GM12878 (cell line): ENCODE measurements at regions not wholly inside any gene's neighbourhood (a gene's known extent, or its start where the extent isn't known, plus 50 kb on each side); places are given as distances from the start of the nearest gene placed in this dataset.

Experiments used
- ATAC-seq: fragments of 200-7000 bp; cut with Tn5 transposase; 3 replicates; pipeline ENCODE4 v1.9.1; 2020; ENCODE audit warnings: mild to moderate bottlenecking, moderate library complexity
- BruUV-seq: library from RNA; stranded (reverse); fragments of 400-500 nt; replicated peaks from 2 replicates; lab custom pipeline; 2021; lab: Mats Ljungman, UMichigan
- CTCF ChIA-PET: fragments of 300-600 bp; sonication (Branson Sonifier 250); formaldehyde crosslinking; extraction: SDS; loops from one replicate; lab custom pipeline; 2021; ENCODE audit warnings: inconsistent platforms; lab: Yijun Ruan, JAX
- POLR2A ChIA-PET: fragments of 350-600 bp; formaldehyde crosslinking; extraction: SDS; loops from one replicate; lab custom pipeline; 2021; ENCODE audit warnings: inconsistent platforms; lab: Charles Lee
- RAD21 ChIA-PET: fragments of 300-600 bp; sonication (Branson Sonifier 250); formaldehyde crosslinking; loops from one replicate; lab custom pipeline; 2023; ENCODE audit warnings: antibody characterized with exemption; ENCODE audit not compliant: unreplicated experiment; lab: Charles Lee
- SMC1A ChIA-PET: fragments of 300-600 bp; sonication (Branson Sonifier 250); formaldehyde crosslinking; loops from one replicate; lab custom pipeline; 2023; ENCODE audit not compliant: unreplicated experiment, uncharacterized antibody; lab: Charles Lee
- DNase-seq: peaks from one replicate; pipeline ENCODE4 v3.0.0-alpha.2; 2011; ENCODE audit warnings: low read depth, low spot score
- FAIRE-seq: peaks from 3 replicates; lab custom pipeline; 2011; peaks lifted over from hg19 to GRCh38; lab: Jason Lieb, UNC
- H2AFZ ChIP-seq: 2 replicates; pipeline ENCODE4 v1.6.0; 2011; ENCODE audit warnings: low read depth, low read length, control low read depth; ENCODE audit not compliant: control insufficient read depth
- H3K27ac ChIP-seq: 2 replicates; pipeline ENCODE4 v1.5.1; 2011; ENCODE audit warnings: control low read depth; ENCODE audit not compliant: control insufficient read depth, insufficient read depth
- H3K27me3 ChIP-seq, 2 experiments: replicated peaks in 1 of 2; 2 replicates each; pipeline versions ENCODE4 v1.6.0 to v1.6.1; 2011; ENCODE audit warnings: low read length in 1 of 2; ENCODE audit not compliant: control insufficient read depth in 2 of 2, insufficient read depth in 2 of 2
- H3K36me3 ChIP-seq, 2 experiments: 2 replicates each; pipeline ENCODE4 v1.5.1; 2011; ENCODE audit warnings: low read length in 1 of 2; ENCODE audit not compliant: control insufficient read depth in 2 of 2, insufficient read depth in 2 of 2
- H3K4me1 ChIP-seq: 2 replicates; pipeline ENCODE4 v1.6.1; 2011; ENCODE audit warnings: mild to moderate bottlenecking, low read length, moderate library complexity, mixed read lengths; ENCODE audit not compliant: control insufficient read depth, insufficient read depth
- H3K4me2 ChIP-seq: 2 replicates; pipeline ENCODE4 v1.6.0; 2011; ENCODE audit warnings: control low read depth; ENCODE audit not compliant: control insufficient read depth, insufficient read depth
- H3K4me3 ChIP-seq: fragments of 200-600 bp; sonication (generic); 2 replicates; pipeline ENCODE4 v1.5.1; 2016
- H3K79me2 ChIP-seq: 2 replicates; pipeline ENCODE4 v1.6.0; 2011; ENCODE audit warnings: low read length; ENCODE audit not compliant: control insufficient read depth, insufficient read depth
- H3K9ac ChIP-seq: 2 replicates; pipeline ENCODE4 v1.8.0; 2011; ENCODE audit warnings: low read length, control low read depth, mixed read lengths; ENCODE audit not compliant: control insufficient read depth, insufficient read depth
- H3K9me3 ChIP-seq: replicated peaks from 3 replicates; pipeline ENCODE4 v1.5.1; 2011; ENCODE audit warnings: mild to moderate bottlenecking, low read length; ENCODE audit not compliant: control insufficient read depth, insufficient read depth
- H4K20me1 ChIP-seq: 2 replicates; pipeline ENCODE4 v1.6.0; 2011; ENCODE audit not compliant: control insufficient read depth, insufficient read depth
- E2F8 ChIP-seq: fragments of 450-650 bp; IDR thresholded peaks from 2 replicates; pipeline ENCODE4 v1.6.1; 2018; ENCODE audit warnings: mild to moderate bottlenecking, low read depth, moderate library complexity; ENCODE audit not compliant: partially characterized antibody
- FOXM1 ChIP-seq: IDR thresholded peaks from 2 replicates; pipeline ENCODE4 v1.6.1; 2012; ENCODE audit warnings: low read depth, mild to moderate bottlenecking, inconsistent platforms, low read length, moderate library complexity
- GATAD2B ChIP-seq: fragments of 450-650 bp; conservative IDR thresholded peaks from 2 replicates; pipeline ENCODE4 v1.6.1; 2017; ENCODE audit warnings: low read depth, mild to moderate bottlenecking, moderate library complexity
- IRF4 ChIP-seq: IDR thresholded peaks from 2 replicates; pipeline ENCODE4 v1.6.1; 2011; ENCODE audit warnings: low read depth, low read length
- MEF2A ChIP-seq: IDR thresholded peaks from 2 replicates; pipeline ENCODE4 v1.6.1; 2011; ENCODE audit warnings: low read depth, mild to moderate bottlenecking, low read length, moderate library complexity; ENCODE audit not compliant: insufficient read depth
- PAX5 ChIP-seq: IDR thresholded peaks from 2 replicates; pipeline ENCODE4 v1.6.1; 2011; ENCODE audit warnings: low read depth, low read length, borderline replicate concordance
- PBX3 ChIP-seq: IDR thresholded peaks from 2 replicates; pipeline ENCODE4 v1.6.1; 2011; ENCODE audit warnings: mild to moderate bottlenecking, low read depth, low read length, moderate library complexity; ENCODE audit not compliant: insufficient replicate concordance
- RBBP5 ChIP-seq: fragments of 200-600 bp; sonication (generic); conservative IDR thresholded peaks from 2 replicates; pipeline ENCODE4 v1.6.1; 2016
- REST ChIP-seq: IDR thresholded peaks from 2 replicates; pipeline ENCODE4 v1.6.1; 2012; ENCODE audit warnings: mild to moderate bottlenecking, low read depth, low read length
- RFX5 ChIP-seq: IDR thresholded peaks from 2 replicates; pipeline ENCODE4 v1.6.1; 2011; ENCODE audit warnings: low read depth, low read length, improper control_type of control experiment
- TCF12 ChIP-seq: IDR thresholded peaks from 2 replicates; pipeline ENCODE4 v1.6.1; 2011; ENCODE audit warnings: low read depth, mild to moderate bottlenecking, low read length
- WGBS: methylation state at CpG from one replicate; pipeline ENCODE4 v1.1.6; 2016; ENCODE audit warnings: low lambda C conversion rate; ENCODE audit not compliant: insufficient replicate concordance, insufficient coverage; ENCODE audit errors: missing lambda C conversion rate; 5-methylcytosine and 5-hydroxymethylcytosine counted together
- in situ Hi-C: fragments of 300-500 bp; cut with MboI; formaldehyde crosslinking; loops from 9 replicates; pipeline ENCODE4 v1.14.3; 2018; ENCODE audit warnings: mixed read lengths
- intact Hi-C: fragments of 100-400 bp; cut with micrococcal nuclease; formaldehyde crosslinking; loops from one replicate; pipeline ENCODE4 v1.14.2; 2022; ENCODE audit not compliant: unreplicated experiment

DNA sequence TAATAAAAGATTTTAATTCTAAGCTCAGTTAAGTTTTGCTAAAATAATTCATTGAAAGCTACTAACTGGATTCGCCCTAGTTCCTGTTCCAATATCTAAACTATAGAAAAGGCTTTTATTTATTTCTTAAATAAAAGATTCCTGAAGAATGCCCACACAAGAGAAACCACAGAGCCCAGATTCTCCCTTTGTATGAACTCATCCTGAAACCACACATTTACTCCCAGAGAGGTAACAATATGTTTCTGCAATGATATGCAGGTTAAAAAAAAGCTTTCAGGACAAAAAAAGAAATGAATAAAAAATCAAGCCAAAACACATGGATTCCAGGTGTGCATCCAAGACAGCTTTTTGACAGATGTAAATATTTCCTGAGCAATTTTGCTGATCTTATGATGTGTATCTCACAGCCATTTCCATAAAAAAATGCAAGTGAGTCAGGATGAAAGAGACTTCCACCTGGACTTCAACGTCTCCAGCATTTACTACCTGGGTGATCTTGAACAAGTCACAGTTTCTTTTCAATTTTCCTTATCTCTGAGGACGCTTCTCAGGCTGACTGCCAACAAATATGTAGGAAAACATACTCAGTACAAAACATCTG lies 234.4 kb upstream of the FAT1 start:
- Histone ChIP-seq H3K79me2 (no peaks in the 10 kb centered on the region), H3K4me1 (no peaks in the 10 kb centered on the region), H3K9me3 (no peaks in the 10 kb centered on the region; the same call in 2 of the 3 replicates), H3K36me3 (no peaks in the 10 kb centered on the region), H2AFZ (no peak overlapping the region), H3K9ac (no peak overlapping the region), H3K27me3 (no peaks in the 10 kb centered on the region), H4K20me1 (no peaks in the 10 kb centered on the region)
- 12% methylated on average over 3 of the region's 3 CpGs for WGBS
- POLR2A ChIA-PET, result no interaction called here
- CTCF ChIA-PET, result no interaction called here
- intact Hi-C loops, result no loop called here
- ATAC-seq, result no peak
- BruUV-seq, result no TSS peak
- SMC1A ChIA-PET, result no interaction called here
- in situ Hi-C loops, result no loop called here
- no peak for FAIRE-seq
- TF ChIP-seq E2F8 (no peak), FOXM1 (no peak), REST (no peak), RBBP5 (no peak), PBX3 (no peak), PAX5 (no peak), TCF12 (no peak), RFX5 (no peak), GATAD2B (no peak), IRF4 (no peak), MEF2A (no peak)
- TF ChIP-seq, all 136 proteins: peak for 0
- H3K4me2 ChIP-seq, result no peak overlapping the region
- RAD21 ChIA-PET, result no interaction called here
- H3K27ac ChIP-seq, result no peak overlapping the region
- no peak for DNase-seq
- H3K4me3 ChIP-seq, result no peak overlapping the region
